GM08714 (cell line): ENCODE measurements at regions not wholly inside any gene's neighbourhood (a gene's known extent, or its start where the extent isn't known, plus 50 kb on each side); places are given as distances from the start of the nearest gene placed in this dataset.

ENCODE experiments used
- H3K4me3 ChIP-seq: fragments of 200-500 bp; sonication (Bioruptor generic); 2 replicates; pipeline ENCODE4 v1.5.1; 2014; ENCODE audit warnings: mild to moderate bottlenecking, low read length, inconsistent platforms
- ZNF274 ChIP-seq: IDR thresholded peaks from 2 replicates; pipeline ENCODE4 v1.6.1; 2012; ENCODE audit warnings: mild to moderate bottlenecking, low read depth, low read length

DNA sequence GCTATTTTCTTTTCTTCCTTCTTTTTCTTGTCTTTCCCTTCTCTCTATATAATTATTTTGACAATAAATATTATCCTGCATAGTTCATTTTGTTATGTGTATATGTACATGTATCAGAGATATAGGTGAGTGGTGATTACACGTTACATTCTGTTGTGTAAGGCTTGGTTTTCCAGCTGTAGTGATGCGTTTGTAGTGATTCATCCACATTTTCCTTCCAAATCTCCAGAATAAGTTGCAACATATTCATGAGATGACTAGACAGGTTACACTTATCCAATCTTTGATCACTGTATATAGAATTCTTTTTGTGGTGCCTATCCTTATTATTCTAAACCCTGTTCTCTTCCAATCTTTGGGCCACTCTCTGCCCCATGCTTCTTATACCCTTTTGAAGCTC lies 540.2 kb downstream of the GBA3 start:
- H3K4me3 ChIP-seq: no peak overlapping the region
- TF ChIP-seq ZNF274: no peak

DNA sequence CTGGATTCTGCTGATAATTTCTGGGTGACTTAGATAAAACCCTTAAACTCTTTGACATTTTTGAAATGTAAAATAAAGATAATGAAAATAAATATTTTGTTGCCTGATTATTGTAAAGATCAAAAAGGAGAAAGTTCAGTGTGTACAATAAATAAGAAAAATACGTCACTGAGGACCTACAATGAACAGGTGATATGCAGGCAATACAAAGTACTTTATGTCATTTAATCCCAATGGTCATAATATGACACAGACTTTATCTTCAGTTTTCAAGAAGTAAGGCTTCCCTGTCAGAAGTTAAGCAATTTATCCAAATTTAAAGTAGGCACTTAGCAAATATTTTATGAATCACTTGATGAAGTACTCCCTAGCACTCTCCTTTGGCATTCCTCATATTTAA lies 532.8 kb downstream of the GBA3 start:
- TF ChIP-seq ZNF274: no peak

DNA sequence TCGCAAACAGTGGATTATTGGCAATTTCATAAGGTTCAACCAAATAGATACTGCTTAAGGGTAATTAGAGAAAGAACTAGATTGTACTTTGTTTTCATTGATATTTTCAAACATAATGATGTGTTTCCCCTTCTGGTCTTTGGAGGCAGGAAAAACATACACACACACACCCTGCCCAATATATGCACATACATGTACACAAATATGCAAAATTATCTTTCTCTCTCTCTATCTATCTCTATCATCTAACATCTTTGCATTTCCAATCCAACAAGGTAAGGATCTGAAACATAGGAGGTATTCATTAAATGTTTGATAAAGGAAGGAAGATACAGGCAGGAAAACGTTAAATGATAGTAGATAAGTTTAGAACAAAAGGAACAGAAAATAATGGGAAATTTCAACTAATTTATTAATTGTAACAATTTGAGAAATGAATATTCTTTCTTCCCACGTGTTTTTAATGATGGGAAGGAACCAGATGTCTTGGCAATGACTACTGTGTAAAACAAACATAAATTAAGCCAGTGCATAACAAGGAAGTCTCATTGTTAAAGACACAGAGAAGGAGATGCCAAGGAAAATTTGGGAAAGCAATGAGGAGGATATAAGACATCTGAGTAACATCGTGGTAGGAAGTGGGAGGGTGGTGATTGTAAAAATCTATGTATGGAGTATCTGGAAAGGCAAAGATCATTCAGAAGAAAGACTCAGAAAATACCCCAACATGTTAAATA lies 532.1 kb downstream of the GBA3 start:
- no peak overlapping the region for H3K4me3 ChIP-seq
- TF ChIP-seq ZNF274: no peak

More for the DNA sequence above, 532.8 kb downstream of the GBA3 start:
- H3K4me3 ChIP-seq: no peak overlapping the region

DNA sequence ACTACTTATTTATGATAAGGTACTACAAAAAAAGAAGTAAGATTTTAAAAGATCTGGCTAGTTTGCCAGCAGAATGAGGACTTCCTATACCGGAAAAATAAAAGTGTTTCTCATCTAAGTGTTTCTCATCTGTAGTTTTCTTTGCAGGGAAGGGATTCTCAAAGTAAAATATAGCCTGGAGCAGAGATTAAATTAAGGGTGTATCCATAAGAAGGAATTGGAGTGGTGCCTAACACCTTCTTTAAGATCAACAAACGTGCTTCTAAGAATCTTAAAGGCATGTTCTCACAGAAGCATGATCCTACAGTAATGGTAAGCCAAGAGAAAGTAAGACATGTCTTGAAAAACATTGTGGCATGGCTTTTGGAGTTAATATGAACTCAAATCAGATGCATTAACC lies 528.2 kb downstream of the GBA3 start:
- TF ChIP-seq ZNF274: no peak
- H3K4me3 ChIP-seq: no peak overlapping the region

DNA sequence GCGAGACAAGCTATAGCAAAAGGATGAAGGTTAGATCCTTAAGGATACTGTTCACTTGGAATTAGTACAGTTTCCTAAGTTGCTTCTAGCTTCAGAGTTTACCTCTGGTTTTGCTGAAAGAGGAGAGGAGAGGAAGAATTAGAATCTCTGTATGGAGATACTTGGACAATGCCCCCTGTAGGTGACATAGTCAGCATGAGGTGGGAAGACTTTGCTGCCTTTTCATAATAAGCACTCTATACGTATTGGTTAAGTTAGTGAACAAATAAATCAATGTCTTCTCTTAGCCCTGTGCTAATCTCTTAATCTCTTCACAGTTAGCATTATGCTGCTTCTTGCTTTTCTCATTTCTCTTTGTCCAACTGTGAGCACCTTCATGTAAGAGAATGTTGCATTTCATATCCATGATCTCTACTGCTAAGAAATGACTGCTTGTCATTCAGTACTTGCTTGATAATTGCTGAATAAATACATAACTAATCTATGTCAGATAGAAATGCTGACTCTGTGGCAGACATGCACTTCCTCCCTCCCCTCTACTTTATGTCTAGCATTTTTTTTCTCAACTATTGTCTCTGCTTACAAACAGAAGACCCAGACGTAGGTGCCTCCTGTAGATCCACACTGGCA lies 527.2 kb downstream of the GBA3 start:
- no peak overlapping the region for H3K4me3 ChIP-seq
- TF ChIP-seq ZNF274: no peak

DNA sequence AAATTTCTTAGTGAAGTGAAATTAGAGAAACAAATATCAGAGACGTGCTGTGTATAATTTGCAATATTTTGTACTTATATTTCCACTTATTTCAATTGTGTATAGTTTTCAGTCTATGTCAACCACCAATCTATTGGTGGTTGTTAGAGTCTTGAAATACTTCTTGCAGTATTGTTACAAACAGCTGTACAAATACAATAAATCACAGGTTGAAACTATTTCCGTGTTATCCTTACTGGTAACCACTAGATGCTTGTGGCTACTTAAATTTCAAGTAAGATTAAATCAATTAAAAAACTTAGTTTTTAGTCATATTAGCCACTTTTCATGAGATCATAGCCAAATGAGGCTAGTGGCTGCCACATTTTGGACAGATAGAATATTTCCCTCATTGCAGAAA lies 520.5 kb downstream of the GBA3 start:
- no peak for TF ChIP-seq ZNF274

DNA sequence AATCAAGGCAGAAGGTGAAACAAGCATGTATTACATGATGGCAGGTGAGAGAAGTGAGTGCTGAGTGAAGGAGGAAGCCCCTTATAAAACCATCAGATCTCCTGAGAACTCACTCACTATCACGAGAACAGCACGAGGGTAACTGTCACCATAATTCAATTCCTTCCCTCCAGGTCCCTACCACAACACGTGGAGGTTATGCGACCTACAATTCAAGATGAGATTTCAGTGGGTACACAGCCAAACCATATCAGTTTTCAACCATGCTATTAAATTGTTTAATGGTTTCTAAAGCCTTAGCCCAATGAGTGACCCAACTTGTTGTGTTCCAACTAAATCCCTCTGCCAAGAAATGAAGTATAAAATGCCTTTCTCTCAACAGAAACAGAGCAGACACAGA lies 519.8 kb downstream of the GBA3 start:
- H3K4me3 ChIP-seq: no peak overlapping the region
- TF ChIP-seq ZNF274: no peak

More for the DNA sequence above, 520.5 kb downstream of the GBA3 start:
- no peak overlapping the region for H3K4me3 ChIP-seq

DNA sequence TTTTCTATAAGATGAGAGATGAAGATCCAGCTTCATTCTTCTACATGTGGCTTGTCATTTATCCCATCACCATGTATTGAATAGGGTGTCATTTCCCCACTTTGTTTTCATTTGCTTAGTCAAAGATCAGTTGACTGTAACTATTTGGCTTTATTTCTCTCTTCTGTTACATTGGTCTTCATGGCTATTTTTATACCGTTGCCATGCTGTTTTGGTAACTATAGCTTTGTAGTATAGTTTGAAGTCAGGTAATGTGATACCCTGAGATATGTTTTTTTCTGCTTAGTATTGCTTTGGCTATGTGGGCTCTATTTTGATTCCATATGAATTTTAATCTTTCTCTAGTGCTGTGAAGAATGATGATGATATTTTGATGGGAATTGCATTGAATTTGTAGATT lies 514.3 kb downstream of the GBA3 start:
- no peak for TF ChIP-seq ZNF274
- H3K4me3 ChIP-seq: no peak overlapping the region

DNA sequence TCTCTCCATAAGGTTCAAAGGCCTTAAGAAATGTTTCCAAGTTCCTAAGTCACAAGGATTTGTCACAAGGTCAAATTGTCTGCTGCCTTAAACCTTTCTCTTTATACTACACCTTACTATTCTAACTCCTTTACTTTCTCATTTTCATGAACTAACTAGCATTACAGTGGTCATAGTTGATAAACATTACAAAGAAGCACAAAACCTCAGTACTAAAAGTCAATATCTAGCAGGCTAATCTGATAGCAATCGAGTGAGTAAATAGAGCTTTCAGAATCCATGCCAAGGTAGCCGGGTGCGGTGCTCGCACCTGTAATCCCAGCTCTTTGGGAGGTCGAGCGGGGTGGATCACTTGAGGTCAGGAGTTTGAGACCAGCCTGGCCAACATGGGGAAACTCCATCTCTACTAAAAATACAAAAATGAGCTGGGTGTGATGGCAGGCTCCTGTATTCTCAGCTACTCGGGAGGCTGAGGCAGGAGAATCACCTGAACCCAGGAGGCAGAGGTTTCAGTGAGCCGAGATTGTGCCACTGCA lies 510.0 kb downstream of the GBA3 start:
- no peak overlapping the region for H3K4me3 ChIP-seq
- no peak for TF ChIP-seq ZNF274

DNA sequence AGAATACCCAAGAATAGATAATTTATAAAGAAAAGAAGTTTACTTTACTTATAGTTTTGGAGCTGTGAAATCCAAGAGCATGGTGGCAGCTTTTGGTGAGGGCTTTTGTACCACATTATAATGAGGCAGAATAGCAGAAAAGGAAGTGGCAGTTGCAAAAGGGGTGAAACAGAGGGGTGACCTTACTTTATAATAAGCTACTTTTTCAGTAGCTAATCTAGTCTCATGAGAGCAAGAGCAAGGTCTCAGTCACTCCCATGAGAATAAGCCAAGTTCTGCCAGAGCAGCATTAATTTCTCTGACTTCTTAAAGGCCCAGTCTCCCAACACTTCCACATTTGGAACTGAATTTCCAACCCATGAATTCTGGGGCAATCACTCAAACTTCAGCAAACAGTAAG lies 502.0 kb downstream of the GBA3 start:
- H3K4me3 ChIP-seq: no peak overlapping the region
- no peak for TF ChIP-seq ZNF274

DNA sequence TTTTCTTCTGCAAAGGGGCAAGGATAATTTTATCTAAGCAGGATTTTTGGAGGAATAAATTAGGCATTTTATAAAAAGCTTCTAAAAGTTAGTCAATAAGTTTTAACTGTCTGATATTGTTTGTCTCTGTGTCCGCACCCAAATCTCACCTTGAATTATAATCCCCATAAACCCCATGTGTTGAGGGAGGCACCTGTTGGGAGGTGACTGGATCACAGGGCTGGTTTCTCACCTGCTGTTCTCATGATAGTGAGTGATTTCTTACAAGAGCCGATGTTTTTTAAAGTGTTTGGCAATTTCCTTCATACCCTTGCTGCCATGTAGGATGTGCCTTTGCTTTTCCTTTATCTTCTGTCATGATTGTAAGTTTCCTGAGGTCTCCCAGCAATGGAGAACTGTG lies 481.4 kb downstream of the GBA3 start:
- no peak for TF ChIP-seq ZNF274
- no peak overlapping the region for H3K4me3 ChIP-seq

DNA sequence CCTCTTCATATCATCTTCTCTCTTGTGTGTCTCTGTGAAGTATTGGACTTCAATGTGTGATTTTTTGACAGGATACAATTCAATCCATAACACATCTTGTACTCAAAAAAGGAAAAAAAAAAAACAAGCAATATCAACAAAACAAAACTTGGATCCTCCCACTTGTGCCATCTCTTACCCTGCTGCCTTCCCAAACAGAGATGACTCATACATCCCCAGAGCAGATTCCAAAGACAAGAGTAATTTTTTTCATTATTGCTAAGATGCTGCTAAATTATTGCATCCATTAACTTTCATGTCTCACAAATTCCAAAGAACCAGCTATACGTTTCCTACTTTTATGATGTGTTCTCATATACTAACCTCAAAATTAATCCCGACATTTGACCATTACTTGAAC lies 479.2 kb downstream of the GBA3 start:
- TF ChIP-seq ZNF274: no peak
- H3K4me3 ChIP-seq: no peak overlapping the region

DNA sequence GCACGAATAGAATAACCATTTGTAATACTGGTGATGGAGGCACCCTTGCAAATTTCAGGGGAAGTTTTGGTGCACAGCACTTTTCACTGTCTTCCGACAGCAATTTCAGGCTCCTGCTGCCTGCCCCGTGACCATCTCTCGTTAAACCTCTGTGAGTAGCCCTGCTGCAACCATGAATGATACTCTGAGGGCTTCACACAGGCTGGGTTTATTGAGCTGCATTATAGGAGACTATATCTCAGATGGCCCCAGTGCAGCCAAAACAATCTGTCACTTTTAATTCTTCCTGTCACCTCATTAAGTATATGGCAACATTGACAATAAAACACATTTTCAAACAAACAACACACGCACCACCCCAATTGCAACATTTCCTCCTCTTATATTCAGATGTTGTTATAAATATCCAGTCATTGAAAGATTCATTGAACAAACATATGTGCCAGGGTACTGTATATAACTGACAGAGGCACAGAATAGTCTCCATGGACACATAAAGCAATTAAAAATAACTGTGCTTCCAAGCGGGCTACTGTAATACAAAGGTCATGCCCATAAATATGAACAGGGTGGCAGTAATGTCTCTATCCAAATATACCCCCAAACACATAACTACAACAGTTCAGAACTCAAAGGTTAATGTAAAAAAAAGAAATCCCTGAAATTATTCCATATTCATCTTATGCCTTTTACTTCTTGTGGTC lies 477.0 kb downstream of the GBA3 start:
- TF ChIP-seq ZNF274: no peak
- H3K4me3 ChIP-seq: no peak overlapping the region

DNA sequence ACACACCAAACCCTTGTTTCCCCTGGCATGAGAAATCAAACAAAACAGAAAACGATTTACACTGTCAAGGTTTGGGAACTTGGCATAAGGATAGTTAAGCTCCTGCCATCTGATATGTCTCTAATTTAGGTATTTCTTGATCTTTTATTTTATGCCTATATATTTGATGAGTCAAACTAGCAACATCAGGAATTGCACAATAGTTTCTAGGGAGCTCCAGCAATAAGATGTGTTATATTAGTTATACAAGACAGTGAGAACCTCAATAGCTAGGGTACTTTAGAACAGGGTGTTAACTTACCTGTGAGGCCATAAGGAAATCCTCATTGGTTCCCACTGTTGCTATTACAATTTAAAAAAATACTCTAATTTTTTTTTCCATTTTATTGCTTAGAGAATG lies 474.2 kb downstream of the GBA3 start:
- no peak for TF ChIP-seq ZNF274

DNA sequence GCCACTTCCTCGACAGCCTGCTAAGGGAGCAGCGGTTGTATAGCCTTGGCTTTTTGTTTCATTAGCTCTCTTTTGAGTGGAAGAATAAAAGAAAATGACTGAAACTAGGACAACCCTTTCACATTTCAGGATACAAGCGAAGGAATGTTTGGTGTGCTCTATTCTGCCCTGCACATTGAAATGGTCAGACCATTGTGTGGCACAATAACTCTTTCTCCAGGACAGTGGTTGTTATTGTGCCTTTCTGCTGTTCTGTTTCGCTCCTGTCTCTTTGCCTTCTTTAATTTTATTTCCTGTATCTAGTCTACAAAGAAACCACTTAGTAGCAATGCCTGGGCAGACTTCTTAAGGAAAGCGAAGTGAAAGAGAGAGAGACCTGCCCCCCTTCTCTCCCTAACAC lies 473.7 kb downstream of the GBA3 start:
- no peak overlapping the region for H3K4me3 ChIP-seq
- TF ChIP-seq ZNF274: no peak

More for the DNA sequence above, 474.2 kb downstream of the GBA3 start:
- H3K4me3 ChIP-seq: no peak overlapping the region

DNA sequence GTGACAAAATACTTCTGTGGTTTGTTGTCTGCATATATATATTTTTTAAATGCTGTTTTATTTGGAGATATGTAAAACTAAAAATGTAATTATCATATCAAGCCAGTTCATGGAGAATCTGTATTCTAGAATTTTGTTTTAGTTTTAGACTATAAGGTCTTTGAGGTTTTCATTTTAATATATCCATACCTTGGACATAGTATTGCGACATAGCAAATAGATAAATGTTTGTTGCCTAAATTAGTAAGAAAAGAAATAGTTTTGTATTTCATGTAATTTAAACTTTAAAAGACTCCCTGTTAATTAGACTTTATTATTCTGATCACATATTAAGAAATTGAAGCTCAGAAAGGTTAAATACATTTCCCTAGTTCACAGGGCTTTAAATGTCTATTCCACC lies 472.9 kb downstream of the GBA3 start:
- H3K4me3 ChIP-seq: no peak overlapping the region
- TF ChIP-seq ZNF274: no peak
